ENCODE measurements at regions not wholly inside any gene's neighbourhood (a gene's known extent, or its start where the extent isn't known, plus 50 kb on each side); places are given as distances from the start of the nearest gene placed in this dataset.

- intact Hi-C loops (cut with DNase I), result no loop called here
- DNase-seq (ENCODE audit: low spot score), result no peak
Observed at GRCh38 chr4:34181311-34181841, 2062.9 kb downstream of the ARAP2 start.

- DNase-seq (ENCODE audit: low spot score), result no peak
- intact Hi-C loops (cut with DNase I), result no loop called here
Observed at GRCh38 chr4:34181891-34182290, 2062.4 kb downstream of the ARAP2 start.

- intact Hi-C loops (cut with DNase I), result no loop called here
- no peak for DNase-seq (ENCODE audit: low spot score)
Observed at GRCh38 chr4:34182306-34182705, 2062.0 kb downstream of the ARAP2 start.

GRCh38 chr4:34183926-34184325 lies 2060.4 kb downstream of the ARAP2 start:
- DNase-seq (ENCODE audit: low spot score), result no peak
- intact Hi-C loops (cut with DNase I), result no loop called here

- no peak for DNase-seq (ENCODE audit: low spot score)
- intact Hi-C loops (cut with DNase I), result no loop called here
Observed at GRCh38 chr4:34187056-34187455, 2057.3 kb downstream of the ARAP2 start.

- intact Hi-C loops (cut with DNase I), result no loop called here
- DNase-seq (ENCODE audit: low spot score), result no peak
Observed at GRCh38 chr4:34191443-34191842, 2052.9 kb downstream of the ARAP2 start.

GRCh38 chr4:34193451-34194154 lies 2050.7 kb downstream of the ARAP2 start:
- intact Hi-C loops (cut with DNase I), result no loop called here
- no peak for DNase-seq (ENCODE audit: low spot score)

- DNase-seq (ENCODE audit: low spot score), result no peak
- intact Hi-C loops (cut with DNase I), result no loop called here
Observed at GRCh38 chr4:34194585-34194984, 2049.7 kb downstream of the ARAP2 start.

GRCh38 chr4:34196375-34196774 lies 2047.9 kb downstream of the ARAP2 start:
- intact Hi-C loops (cut with DNase I), result no loop called here

GRCh38 chr4:34198966-34199365 lies 2045.3 kb downstream of the ARAP2 start:
- intact Hi-C loops (cut with DNase I), result no loop called here

More at GRCh38 chr4:34196375-34196774, 2047.9 kb downstream of the ARAP2 start:
- DNase-seq (ENCODE audit: low spot score), result no peak

GRCh38 chr4:34200535-34200934 lies 2043.8 kb downstream of the ARAP2 start:
- intact Hi-C loops (cut with DNase I), result no loop called here
- DNase-seq (ENCODE audit: low spot score), result no peak

More at GRCh38 chr4:34198966-34199365, 2045.3 kb downstream of the ARAP2 start:
- DNase-seq (ENCODE audit: low spot score), result no peak

- no peak for DNase-seq (ENCODE audit: low spot score)
- intact Hi-C loops (cut with DNase I), result no loop called here
Observed at GRCh38 chr4:34202154-34202553, 2042.2 kb downstream of the ARAP2 start.

GRCh38 chr4:34220601-34221000 lies 2023.7 kb downstream of the ARAP2 start:
- no peak for DNase-seq (ENCODE audit: low spot score)
- intact Hi-C loops (cut with DNase I), result no loop called here

- intact Hi-C loops (cut with DNase I), result no loop called here
Observed at GRCh38 chr4:34221986-34222385, 2022.3 kb downstream of the ARAP2 start.

GRCh38 chr4:34236118-34236517 lies 2008.2 kb downstream of the ARAP2 start:
- intact Hi-C loops (cut with DNase I), result no loop called here
- no peak for DNase-seq (ENCODE audit: low spot score)

More at GRCh38 chr4:34221986-34222385, 2022.3 kb downstream of the ARAP2 start:
- no peak for DNase-seq (ENCODE audit: low spot score)

- DNase-seq (ENCODE audit: low spot score), result no peak
- intact Hi-C loops (cut with DNase I), result no loop called here
Observed at GRCh38 chr4:34245276-34245675, 1999.0 kb downstream of the ARAP2 start.

GRCh38 chr4:34250562-34250961 lies 1993.8 kb downstream of the ARAP2 start:
- intact Hi-C loops (cut with DNase I), result no loop called here
- DNase-seq (ENCODE audit: low spot score), result no peak

- intact Hi-C loops (cut with DNase I), result no loop called here
- DNase-seq (ENCODE audit: low spot score), result no peak
Observed at GRCh38 chr4:34253239-34253638, 1991.1 kb downstream of the ARAP2 start.

- no peak for DNase-seq (ENCODE audit: low spot score)
- intact Hi-C loops (cut with DNase I), result no loop called here
Observed at GRCh38 chr4:34258176-34258575, 1986.1 kb downstream of the ARAP2 start.

- intact Hi-C loops (cut with DNase I), result no loop called here
- DNase-seq (ENCODE audit: low spot score), result no peak
Observed at GRCh38 chr4:34261799-34262314, 1982.5 kb downstream of the ARAP2 start.

- no peak for DNase-seq (ENCODE audit: low spot score)
- intact Hi-C loops (cut with DNase I), result no loop called here
Observed at GRCh38 chr4:34269613-34270012, 1974.7 kb downstream of the ARAP2 start.

All from cardiac septum (tissue), 1 donor.